HepG2 (cell line): ENCODE measurements at regions not wholly inside any gene's neighbourhood (a gene's known extent, or its start where the extent isn't known, plus 50 kb on each side); places are given as distances from the start of the nearest gene placed in this dataset.

ENCODE experiments used
- ATAC-seq: fragments of 200-7000 bp; cut with Tn5 transposase; 3 replicates; pipeline ENCODE4 v1.9.1; 2020; ENCODE audit warnings: mild to moderate bottlenecking, moderate library complexity
- BruUV-seq: library from RNA; stranded (reverse); fragments of 400-500 nt; replicated peaks from 2 replicates; lab custom pipeline; 2021; lab: Mats Ljungman, UMichigan
- CTCF ChIA-PET: fragments of 300-600 bp; formaldehyde crosslinking; extraction: SDS; loops from one replicate; lab custom pipeline; 2021; ENCODE audit warnings: low total read pairs, inconsistent platforms, low intra/inter-chr PET ratio; lab: Yijun Ruan, JAX
- POLR2A ChIA-PET: fragments of 350-600 bp; sonication (Branson Sonifier 250); formaldehyde crosslinking; loops from one replicate; lab custom pipeline; 2020; ENCODE audit warnings: antibody characterized with exemption, inconsistent platforms; lab: Yijun Ruan, JAX
- DNase-seq: peaks from one replicate; pipeline ENCODE4 v3.0.0-alpha.2; 2015; ENCODE audit warnings: low spot score
- FAIRE-seq: peaks from 3 replicates; lab custom pipeline; 2011; peaks lifted over from hg19 to GRCh38; lab: Jason Lieb, UNC
- H2AFZ ChIP-seq: one replicate; pipeline ENCODE4 v1.6.1; 2011; ENCODE audit warnings: low read length, inconsistent platforms
- H3K27ac ChIP-seq: fragments of 300-600 bp; 3 replicates; pipeline ENCODE4 v1.8.0; 2011; ENCODE audit warnings: mixed run types, mild to moderate bottlenecking, mixed read lengths, low read length, inconsistent platforms; ENCODE audit not compliant: insufficient read depth; ENCODE audit errors: extremely low read length
- H3K27me3 ChIP-seq, 2 experiments: fragments of 200-600 bp in 1 of 2; 2 replicates in 1 of 2; 3 replicates in 1 of 2; pipeline versions ENCODE4 v1.6.0 to v1.8.0; 2011; ENCODE audit warnings: low read length in 2 of 2, mild to moderate bottlenecking in 2 of 2, moderate library complexity in 2 of 2, inconsistent platforms in 1 of 2; ENCODE audit not compliant: insufficient read depth in 2 of 2, control insufficient read depth in 1 of 2
- H3K36me3 ChIP-seq, 2 experiments: fragments of 200-600 bp in 1 of 2; replicated peaks in 1 of 2; 2 replicates in 1 of 2; 3 replicates in 1 of 2; pipeline versions ENCODE4 v1.5.1 to v1.8.0; 2011; ENCODE audit warnings: low read length in 2 of 2, inconsistent platforms in 1 of 2; ENCODE audit not compliant: insufficient read depth in 2 of 2, control insufficient read depth in 1 of 2
- H3K4me1 ChIP-seq: 2 replicates; pipeline ENCODE4 v1.5.1; 2012; ENCODE audit warnings: low read length, inconsistent platforms; ENCODE audit not compliant: insufficient read depth
- H3K4me2 ChIP-seq: 2 replicates; pipeline ENCODE4 v1.6.0; 2011; ENCODE audit warnings: low read depth, low read length, inconsistent platforms
- H3K4me3 ChIP-seq, 3 experiments: fragments of 200-600 bp in 1 of 3; sonication (generic), shearing (Covaris generic) in 1 of 3; replicated peaks in 1 of 3; 2 replicates each; pipeline ENCODE4 v1.5.1; 2011 to 2016; ENCODE audit warnings: low read length in 3 of 3, inconsistent platforms in 2 of 3, low read depth in 2 of 3, mild to moderate bottlenecking in 2 of 3, control low read depth in 1 of 3, mixed read lengths in 1 of 3; ENCODE audit not compliant: insufficient read depth in 1 of 3
- H3K79me2 ChIP-seq: one replicate; pipeline ENCODE4 v1.6.1; 2011; ENCODE audit warnings: low read length, inconsistent platforms; ENCODE audit not compliant: insufficient read depth
- H3K9ac ChIP-seq: 2 replicates; pipeline ENCODE4 v1.6.0; 2011; ENCODE audit warnings: mild to moderate bottlenecking, low read depth, low read length, inconsistent platforms; ENCODE audit not compliant: insufficient read depth
- H3K9me3 ChIP-seq: 2 replicates; pipeline ENCODE4 v1.5.1; 2012; ENCODE audit warnings: mild to moderate bottlenecking, low read length
- H4K20me1 ChIP-seq: 2 replicates; pipeline ENCODE4 v1.6.0; 2011; ENCODE audit warnings: inconsistent platforms, mild to moderate bottlenecking, low read length, moderate library complexity; ENCODE audit not compliant: insufficient read depth
- ADNP ChIP-seq: sonication (generic); formaldehyde crosslinking; IDR thresholded peaks from 2 replicates; pipeline ENCODE4 v1.4.0; 2020; ENCODE audit warnings: missing genetic modification reagents
- ETV5 ChIP-seq: IDR thresholded peaks from 2 replicates; pipeline ENCODE4 v1.6.1; 2018; ENCODE audit warnings: missing biosample characterization, missing genetic modification reagents, inconsistent platforms, borderline replicate concordance
- MED8 ChIP-seq: sonication (generic); formaldehyde crosslinking; IDR thresholded peaks from 2 replicates; pipeline ENCODE4 v1.8.1; 2023; ENCODE audit warnings: mild to moderate bottlenecking, missing genetic modification reagents; ENCODE audit not compliant: insufficient replicate concordance
- NFRKB ChIP-seq: fragments of 450-650 bp; IDR thresholded peaks from 2 replicates; pipeline ENCODE4 v1.6.1; 2017
- PRDM10 ChIP-seq: sonication (generic); formaldehyde crosslinking; IDR thresholded peaks from 2 replicates; pipeline ENCODE4 v1.4.0; 2020; ENCODE audit warnings: low read depth, missing genetic modification reagents
- TBX2 ChIP-seq: sonication (generic); formaldehyde crosslinking; IDR thresholded peaks from 2 replicates; pipeline ENCODE4 v1.5.0; 2020; ENCODE audit warnings: missing genetic modification reagents, mild to moderate bottlenecking, borderline replicate concordance
- THAP11 ChIP-seq: IDR thresholded peaks from 2 replicates; pipeline ENCODE4 v1.6.1; 2016; ENCODE audit warnings: missing biosample characterization, missing genetic modification reagents
- ZKSCAN8 ChIP-seq: IDR thresholded peaks from 2 replicates; pipeline ENCODE4 v1.6.1; 2016; ENCODE audit warnings: borderline replicate concordance, missing genetic modification reagents, missing compliant biosample characterization
- ZNF124 ChIP-seq: sonication (generic); formaldehyde crosslinking; IDR thresholded peaks from 2 replicates; pipeline ENCODE4 v1.4.0; 2020; ENCODE audit warnings: missing genetic modification reagents
- ZNF17 ChIP-seq: sonication (generic); formaldehyde crosslinking; IDR thresholded peaks from 2 replicates; pipeline ENCODE4 v1.5.0; 2020; ENCODE audit warnings: mild to moderate bottlenecking, missing genetic modification reagents
- ZNF333 ChIP-seq: sonication (generic); formaldehyde crosslinking; IDR thresholded peaks from 2 replicates; pipeline ENCODE4 v1.4.0; 2020; ENCODE audit warnings: mild to moderate bottlenecking, missing genetic modification reagents, borderline replicate concordance
- ZNF557 ChIP-seq: sonication (generic); formaldehyde crosslinking; IDR thresholded peaks from 2 replicates; pipeline ENCODE4 v1.4.0; 2020; ENCODE audit warnings: missing genetic modification reagents
- ZNF674 ChIP-seq: sonication (generic); formaldehyde crosslinking; IDR thresholded peaks from 2 replicates; pipeline ENCODE4 v1.5.0; 2020; ENCODE audit warnings: low read depth, mild to moderate bottlenecking, missing genetic modification reagents
- ZNF691 ChIP-seq: sonication (generic); formaldehyde crosslinking; IDR thresholded peaks from 2 replicates; pipeline ENCODE4 v1.4.0; 2020; ENCODE audit warnings: missing genetic modification reagents, low read depth, mild to moderate bottlenecking, borderline replicate concordance
- ZNF883 ChIP-seq: sonication (generic); formaldehyde crosslinking; IDR thresholded peaks from 2 replicates; pipeline ENCODE4 v1.5.1; 2020; ENCODE audit warnings: mild to moderate bottlenecking, missing genetic modification reagents; ENCODE audit errors: not compliant biosample characterization
- ZNF891 ChIP-seq: sonication (generic); formaldehyde crosslinking; IDR thresholded peaks from 2 replicates; pipeline ENCODE4 v1.5.0; 2020; ENCODE audit warnings: mild to moderate bottlenecking, missing genetic modification reagents
- WGBS: methylation state at CpG from one replicate; pipeline ENCODE4 v1.1.6; 2017; ENCODE audit warnings: low lambda C conversion rate; 5-methylcytosine and 5-hydroxymethylcytosine counted together
- in situ Hi-C: cut with HindIII; loops from 2 replicates; pipeline ENCODE4 v1.10.0; 2017; ENCODE audit warnings: low pct_unique_long_range_greater_than_20kb; ENCODE audit not compliant: extremely low pct_ligation_motif_present
- intact Hi-C: fragments of 100-400 bp; cut with micrococcal nuclease; formaldehyde crosslinking; loops from one replicate; pipeline ENCODE4 v1.10.0; 2022; ENCODE audit not compliant: unreplicated experiment
- TF ChIP-seq, protein P1 (sequence below): sonication (generic); formaldehyde crosslinking; IDR thresholded peaks from 2 replicates; pipeline ENCODE4 v1.8.0; 2022; ENCODE audit warnings: mild to moderate bottlenecking, missing genetic modification reagents; ENCODE audit not compliant: insufficient replicate concordance
- TF ChIP-seq, protein P2 (sequence below): sonication (generic); formaldehyde crosslinking; IDR thresholded peaks from 2 replicates; pipeline ENCODE4 v1.5.1; 2020; ENCODE audit warnings: missing genetic modification reagents, mild to moderate bottlenecking, borderline replicate concordance

- DNase-seq (no peak), FAIRE-seq (no peak), ATAC-seq (no peak)
- Histone ChIP-seq H3K27me3 (no peaks in the 10 kb centered on the region; a peak in 1 of 5 replicates), H3K9me3 (no peaks in the 10 kb centered on the region), H3K9ac (no peak overlapping the region), H3K79me2 (no peaks in the 10 kb centered on the region), H2AFZ (no peak overlapping the region), H4K20me1 (no peaks in the 10 kb centered on the region), H3K27ac (no peak overlapping the region), H3K36me3 (no peaks in the 10 kb centered on the region), H3K4me1 (no peaks in the 10 kb centered on the region), H3K4me3 (no peak overlapping the region), H3K4me2 (no peak overlapping the region)
- ChIA-PET POLR2A (no interaction called here), CTCF (no interaction called here)
- WGBS, result 53% methylated on average over 11 of the region's 11 CpGs
- intact Hi-C loops (no loop called here), in situ Hi-C loops (no loop called here)
- BruUV-seq, result no TSS peak
- TF ChIP-seq ZNF883 (CRISPR knock-in tag), result no peak
- no peak for TF ChIP-seq ZNF17 (CRISPR knock-in tag)
- no peak for TF ChIP-seq ZKSCAN8 (CRISPR knock-in tag)
- TF ChIP-seq ZNF691 (CRISPR knock-in tag), result no peak
- TF ChIP-seq ZNF333 (CRISPR knock-in tag), result no peak
- TF ChIP-seq ZNF557, result no peak
- TF ChIP-seq TBX2 (CRISPR knock-in tag), result no peak
- TF ChIP-seq ZNF124 (CRISPR knock-in tag), result no peak
- TF ChIP-seq, protein P1, sequence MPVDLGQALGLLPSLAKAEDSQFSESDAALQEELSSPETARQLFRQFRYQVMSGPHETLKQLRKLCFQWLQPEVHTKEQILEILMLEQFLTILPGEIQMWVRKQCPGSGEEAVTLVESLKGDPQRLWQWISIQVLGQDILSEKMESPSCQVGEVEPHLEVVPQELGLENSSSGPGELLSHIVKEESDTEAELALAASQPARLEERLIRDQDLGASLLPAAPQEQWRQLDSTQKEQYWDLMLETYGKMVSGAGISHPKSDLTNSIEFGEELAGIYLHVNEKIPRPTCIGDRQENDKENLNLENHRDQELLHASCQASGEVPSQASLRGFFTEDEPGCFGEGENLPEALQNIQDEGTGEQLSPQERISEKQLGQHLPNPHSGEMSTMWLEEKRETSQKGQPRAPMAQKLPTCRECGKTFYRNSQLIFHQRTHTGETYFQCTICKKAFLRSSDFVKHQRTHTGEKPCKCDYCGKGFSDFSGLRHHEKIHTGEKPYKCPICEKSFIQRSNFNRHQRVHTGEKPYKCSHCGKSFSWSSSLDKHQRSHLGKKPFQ (CRISPR knock-in tag), result no peak
- TF ChIP-seq PRDM10, result no peak
- TF ChIP-seq ETV5 (CRISPR knock-in tag), result no peak
- TF ChIP-seq, protein P2, sequence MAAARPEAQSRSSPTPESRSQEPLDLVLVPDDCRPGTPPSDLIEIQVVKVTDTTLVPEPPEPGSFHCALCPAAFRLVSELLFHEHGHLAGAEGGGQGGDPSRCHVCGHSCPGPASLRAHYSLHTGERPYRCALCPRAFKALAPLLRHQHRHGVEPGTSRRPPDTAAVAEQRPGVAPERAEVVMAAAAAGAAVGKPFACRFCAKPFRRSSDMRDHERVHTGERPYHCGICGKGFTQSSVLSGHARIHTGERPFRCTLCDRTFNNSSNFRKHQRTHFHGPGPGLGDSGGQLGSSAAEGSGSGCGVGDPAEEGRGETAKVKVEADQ (CRISPR knock-in tag), result no peak
- no peak for TF ChIP-seq ZNF674
- TF ChIP-seq MED8 (CRISPR knock-in tag), result no peak
- no peak for TF ChIP-seq THAP11 (CRISPR knock-in tag)
- TF ChIP-seq ADNP (CRISPR knock-in tag), result no peak
- TF ChIP-seq ZNF891 (CRISPR knock-in tag), result no peak
- no peak for TF ChIP-seq NFRKB
These were observed 65.2 kb upstream of the GJA8 start for GRCh38 chr1:147837129-147837963.
